Trophoblast cell (in vitro differentiated cells and primary cell): ENCODE measurements at regions not wholly inside any gene's neighbourhood (a gene's known extent, or its start where the extent isn't known, plus 50 kb on each side); places are given as distances from the start of the nearest gene placed in this dataset.

Experiments used
- DNase-seq, 2 donors: peaks; one replicate each; pipeline ENCODE4 v3.0.0-alpha.2; 2016
- H2AFZ ChIP-seq: 2 replicates; pipeline ENCODE4 v1.6.1; 2013; ENCODE audit warnings: low read length, moderate library complexity, mild to moderate bottlenecking; ENCODE audit not compliant: insufficient read depth, poor library complexity
- H2AK5ac ChIP-seq: 2 replicates; pipeline ENCODE4 v1.6.1; 2013; ENCODE audit warnings: mild to moderate bottlenecking, low read length
- H2BK120ac ChIP-seq: 2 replicates; pipeline ENCODE4 v1.6.1; 2013; ENCODE audit warnings: low read length, mild to moderate bottlenecking, moderate library complexity; ENCODE audit not compliant: insufficient read depth, poor library complexity
- H2BK12ac ChIP-seq: 2 replicates; pipeline ENCODE4 v1.6.1; 2013; ENCODE audit warnings: mild to moderate bottlenecking, low read length, moderate library complexity
- H2BK5ac ChIP-seq: 2 replicates; pipeline ENCODE4 v1.6.1; 2013; ENCODE audit warnings: low read length, low read depth, moderate library complexity, mild to moderate bottlenecking; ENCODE audit not compliant: poor library complexity
- H3K14ac ChIP-seq: 2 replicates; pipeline ENCODE4 v1.6.1; 2013; ENCODE audit warnings: mild to moderate bottlenecking, low read length
- H3K18ac ChIP-seq: 2 replicates; pipeline ENCODE4 v1.6.1; 2013; ENCODE audit warnings: mild to moderate bottlenecking, low read length
- H3K23ac ChIP-seq: 2 replicates; pipeline ENCODE4 v1.6.1; 2013; ENCODE audit warnings: low read length
- H3K27ac ChIP-seq: 2 replicates; pipeline ENCODE4 v1.5.1; 2013; ENCODE audit warnings: low read depth, mild to moderate bottlenecking, inconsistent platforms, low read length, moderate library complexity
- H3K27me3 ChIP-seq: 2 replicates; pipeline ENCODE4 v1.6.1; 2013; ENCODE audit warnings: inconsistent platforms, mild to moderate bottlenecking, low read length, moderate library complexity; ENCODE audit not compliant: insufficient read depth
- H3K36me3 ChIP-seq, 2 experiments: 1 replicate in 1 of 2; 2 replicates in 1 of 2; pipeline ENCODE4 v1.6.1; 2013; ENCODE audit warnings: low read length in 2 of 2, mild to moderate bottlenecking in 2 of 2, moderate library complexity in 1 of 2; ENCODE audit not compliant: insufficient read depth in 2 of 2, control insufficient read depth in 1 of 2
- H3K4ac ChIP-seq: 2 replicates; pipeline ENCODE4 v1.6.1; 2013; ENCODE audit warnings: low read depth, mild to moderate bottlenecking, low read length, moderate library complexity
- H3K4me1 ChIP-seq, 2 experiments: 1 replicate in 1 of 2; 2 replicates in 1 of 2; pipeline ENCODE4 v1.6.1; 2013; ENCODE audit warnings: low read length in 2 of 2, mild to moderate bottlenecking in 2 of 2, moderate library complexity in 1 of 2; ENCODE audit not compliant: insufficient read depth in 2 of 2, control insufficient read depth in 1 of 2
- H3K4me2 ChIP-seq: 2 replicates; pipeline ENCODE4 v1.6.1; 2013; ENCODE audit warnings: inconsistent platforms, mild to moderate bottlenecking, low read length, moderate library complexity
- H3K4me3 ChIP-seq: 2 replicates; pipeline ENCODE4 v1.5.1; 2013; ENCODE audit warnings: mild to moderate bottlenecking, low read depth, low read length, inconsistent platforms
- H3K79me1 ChIP-seq: one replicate; pipeline ENCODE4 v1.6.1; 2013; ENCODE audit warnings: low read length
- H3K79me2 ChIP-seq: 2 replicates; pipeline ENCODE4 v1.6.1; 2013; ENCODE audit warnings: low read length, mild to moderate bottlenecking; ENCODE audit not compliant: control insufficient read depth, insufficient read depth, poor library complexity
- H3K9ac ChIP-seq: 2 replicates; pipeline ENCODE4 v1.6.1; 2013; ENCODE audit warnings: mild to moderate bottlenecking, low read length
- H3K9me3 ChIP-seq: 2 replicates; pipeline ENCODE4 v1.6.1; 2013; ENCODE audit warnings: low read depth, mild to moderate bottlenecking, control low read depth, inconsistent platforms, low read length; ENCODE audit not compliant: insufficient read depth
- H4K12ac ChIP-seq: 2 replicates; pipeline ENCODE4 v1.6.1; 2013; ENCODE audit warnings: low read depth, mild to moderate bottlenecking, low read length, moderate library complexity
- H4K8ac ChIP-seq: 2 replicates; pipeline ENCODE4 v1.6.1; 2013; ENCODE audit warnings: low read depth, mild to moderate bottlenecking, low read length, moderate library complexity
- H4K91ac ChIP-seq: one replicate; pipeline ENCODE4 v1.6.1; 2013; ENCODE audit warnings: low read depth, mild to moderate bottlenecking, low read length, moderate library complexity
- WGBS: extraction: QIAGEN DNeasy Blood & Tissue Kit; methylation state at CpG from one replicate; pipeline ENCODE4 v1.1.7; 2013; ENCODE audit warnings: missing lambda C conversion rate; ENCODE audit not compliant: insufficient read length, insufficient coverage; ENCODE audit errors: extremely low coverage; 5-methylcytosine and 5-hydroxymethylcytosine counted together

- Histone ChIP-seq H3K27me3 (no peaks in the 10 kb centered on the region), H2BK5ac (no peak overlapping the region), H2AFZ (no peak overlapping the region), H3K27ac (no peak overlapping the region), H4K8ac (no peak overlapping the region), H2BK12ac (no peak overlapping the region), H3K36me3 (no peaks in the 10 kb centered on the region), H3K23ac (no peak overlapping the region), H3K4ac (no peak overlapping the region), H3K18ac (no peak overlapping the region), H4K91ac (no peak overlapping the region), H3K79me2 (no peaks in the 10 kb centered on the region), H3K9me3 (peaks cover 6% of the 10 kb centered on the region), H3K79me1 (no peaks in the 10 kb centered on the region), H3K14ac (no peak overlapping the region), H3K4me2 (no peak overlapping the region), H3K9ac (no peak overlapping the region), H2BK120ac (no peak overlapping the region), H4K12ac (no peak overlapping the region), H3K4me1 (no peaks in the 10 kb centered on the region), H3K4me3 (no peak overlapping the region), H2AK5ac (no peak overlapping the region)
- DNase-seq = no peak
- no CpG with 5 or more reads among the region's 1 CpG for WGBS
Measured at GRCh38 chr6:141501616-141502015, 631.1 kb upstream of the GJE1 start.

DNA sequence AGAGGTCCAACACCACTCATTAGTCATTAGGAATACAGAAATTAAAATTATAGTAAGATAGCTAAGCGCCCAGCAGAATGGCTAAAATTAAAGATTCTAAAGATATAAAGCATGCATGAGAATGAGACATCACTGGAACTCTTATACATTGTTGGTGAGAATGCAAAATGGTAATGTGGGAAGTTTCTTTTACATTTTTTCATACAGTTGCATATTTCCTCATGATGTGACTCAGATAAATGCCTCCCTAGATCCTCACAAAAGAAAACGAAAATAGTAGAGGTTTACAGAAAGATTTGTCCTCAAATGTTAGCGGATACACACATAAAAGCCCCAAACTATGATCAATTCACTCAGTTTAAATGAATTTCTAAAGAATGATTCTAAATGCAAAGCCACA is 633.7 kb upstream of the GJE1 start:
- H3K79me1 ChIP-seq = no peaks in the 10 kb centered on the region
- H3K27ac ChIP-seq = no peak overlapping the region
- no peak overlapping the region for H4K8ac ChIP-seq
- no peak overlapping the region for H3K14ac ChIP-seq
- no peak overlapping the region for H3K18ac ChIP-seq
- no peaks in the 10 kb centered on the region for H3K9me3 ChIP-seq
- no peaks in the 10 kb centered on the region for H3K79me2 ChIP-seq
- no peak overlapping the region for H2BK12ac ChIP-seq
- no peaks in the 10 kb centered on the region for H3K4me1 ChIP-seq
- H3K36me3 ChIP-seq = no peaks in the 10 kb centered on the region
- H3K4ac ChIP-seq = no peak overlapping the region
- no peak overlapping the region for H2AFZ ChIP-seq
- no peaks in the 10 kb centered on the region for H3K27me3 ChIP-seq
- no peak overlapping the region for H3K23ac ChIP-seq
- DNase-seq = peak in 1 of 2 donors; percentile 47
- H3K9ac ChIP-seq = no peak overlapping the region
- H2BK120ac ChIP-seq = no peak overlapping the region
- no peak overlapping the region for H3K4me2 ChIP-seq
- no peak overlapping the region for H2BK5ac ChIP-seq
- no peak overlapping the region for H4K91ac ChIP-seq
- H3K4me3 ChIP-seq = no peak overlapping the region
- no peak overlapping the region for H2AK5ac ChIP-seq
- WGBS = no CpG with 5 or more reads among the region's 3 CpGs
- H4K12ac ChIP-seq = no peak overlapping the region

DNA sequence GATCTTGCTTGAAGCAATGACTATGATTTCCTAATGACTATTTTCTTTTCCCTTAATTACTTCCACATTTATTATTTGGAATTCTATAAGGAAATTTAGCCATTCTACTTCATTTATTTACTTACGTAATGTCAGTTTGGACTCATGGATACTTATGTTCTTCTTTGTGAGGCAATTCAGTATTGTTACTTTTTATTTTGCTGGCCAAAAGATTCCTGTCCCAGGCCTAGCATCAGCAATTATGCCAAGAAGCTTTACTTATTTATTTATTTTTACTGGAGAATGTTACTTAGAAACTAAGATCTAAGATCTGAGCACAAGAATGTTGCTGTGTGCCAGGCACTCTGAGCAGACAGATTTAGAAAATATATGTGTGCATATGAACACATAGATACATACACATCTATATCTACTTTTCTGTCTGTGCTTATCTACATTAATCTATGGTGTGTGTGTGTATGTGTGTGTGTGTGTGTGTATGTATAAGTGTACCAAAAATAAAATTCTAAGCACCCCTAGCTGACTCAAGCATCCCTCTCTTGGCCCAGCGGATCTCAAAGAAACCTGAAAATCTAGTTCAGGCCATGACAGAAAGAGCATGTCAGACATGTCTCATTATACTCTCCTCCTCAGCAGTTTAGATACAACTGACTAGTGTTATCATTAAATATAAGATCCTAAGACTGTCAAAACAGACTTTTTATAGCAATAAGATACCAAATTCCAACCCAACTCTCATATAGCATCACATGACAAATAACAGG is 640.0 kb upstream of the GJE1 start:
- H3K9me3 ChIP-seq = no peaks in the 10 kb centered on the region
- H2BK12ac ChIP-seq = no peak overlapping the region
- H3K18ac ChIP-seq = no peak overlapping the region
- H3K79me2 ChIP-seq = no peaks in the 10 kb centered on the region
- no peak overlapping the region for H3K4me2 ChIP-seq
- no peak overlapping the region for H3K23ac ChIP-seq
- H2BK5ac ChIP-seq = no peak overlapping the region
- no CpG with 5 or more reads among the region's 2 CpGs for WGBS
- H3K36me3 ChIP-seq = no peaks in the 10 kb centered on the region
- no peak overlapping the region for H3K27ac ChIP-seq
- no peaks in the 10 kb centered on the region for H3K4me1 ChIP-seq
- H4K8ac ChIP-seq = no peak overlapping the region
- no peak overlapping the region for H3K14ac ChIP-seq
- H2BK120ac ChIP-seq = no peak overlapping the region
- no peak overlapping the region for H2AK5ac ChIP-seq
- DNase-seq = peak; percentile 5 to 72
- H2AFZ ChIP-seq = no peak overlapping the region
- H4K12ac ChIP-seq = no peak overlapping the region
- no peaks in the 10 kb centered on the region for H3K79me1 ChIP-seq
- H3K4ac ChIP-seq = no peak overlapping the region
- no peak overlapping the region for H4K91ac ChIP-seq
- H3K4me3 ChIP-seq = no peak overlapping the region
- H3K9ac ChIP-seq = no peak overlapping the region
- H3K27me3 ChIP-seq = no peaks in the 10 kb centered on the region

DNA sequence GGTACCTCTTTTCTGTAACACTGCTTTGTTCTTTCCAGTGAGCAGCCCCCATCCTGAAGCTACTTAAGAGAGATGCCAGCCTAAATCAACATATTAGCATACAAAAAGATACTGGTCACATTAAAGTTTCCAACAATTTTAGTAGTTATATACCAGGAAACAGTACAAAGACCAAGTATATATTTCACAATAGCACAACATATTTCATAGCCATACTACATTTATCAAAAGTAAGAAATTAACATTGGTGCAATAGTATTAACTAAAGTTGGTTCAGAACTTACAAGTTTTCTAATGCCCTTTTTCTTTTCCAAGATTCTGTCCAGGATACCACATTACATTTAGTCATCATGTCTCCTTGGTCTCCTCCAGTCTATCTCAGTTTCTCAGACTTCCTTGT is 641.0 kb upstream of the GJE1 start:
- H3K27me3 ChIP-seq = no peaks in the 10 kb centered on the region
- no peak overlapping the region for H3K27ac ChIP-seq
- H3K4me1 ChIP-seq = no peaks in the 10 kb centered on the region
- no peaks in the 10 kb centered on the region for H3K36me3 ChIP-seq
- H2BK12ac ChIP-seq = no peak overlapping the region
- H3K18ac ChIP-seq = no peak overlapping the region
- H3K4me2 ChIP-seq = no peak overlapping the region
- no peak overlapping the region for H3K14ac ChIP-seq
- H2AK5ac ChIP-seq = no peak overlapping the region
- no peak overlapping the region for H3K23ac ChIP-seq
- H3K79me1 ChIP-seq = no peaks in the 10 kb centered on the region
- no peak overlapping the region for H3K4ac ChIP-seq
- H4K12ac ChIP-seq = no peak overlapping the region
- H4K91ac ChIP-seq = no peak overlapping the region
- H3K79me2 ChIP-seq = no peaks in the 10 kb centered on the region
- H2AFZ ChIP-seq = no peak overlapping the region
- H4K8ac ChIP-seq = no peak overlapping the region
- H3K9me3 ChIP-seq = no peaks in the 10 kb centered on the region
- no peak for DNase-seq
- H2BK120ac ChIP-seq = no peak overlapping the region
- H3K9ac ChIP-seq = no peak overlapping the region
- no peak overlapping the region for H2BK5ac ChIP-seq
- H3K4me3 ChIP-seq = no peak overlapping the region
